ENCODE measurements at regions not wholly inside any gene's neighbourhood (a gene's known extent, or its start where the extent isn't known, plus 50 kb on each side); places are given as distances from the start of the nearest gene placed in this dataset.

DNA sequence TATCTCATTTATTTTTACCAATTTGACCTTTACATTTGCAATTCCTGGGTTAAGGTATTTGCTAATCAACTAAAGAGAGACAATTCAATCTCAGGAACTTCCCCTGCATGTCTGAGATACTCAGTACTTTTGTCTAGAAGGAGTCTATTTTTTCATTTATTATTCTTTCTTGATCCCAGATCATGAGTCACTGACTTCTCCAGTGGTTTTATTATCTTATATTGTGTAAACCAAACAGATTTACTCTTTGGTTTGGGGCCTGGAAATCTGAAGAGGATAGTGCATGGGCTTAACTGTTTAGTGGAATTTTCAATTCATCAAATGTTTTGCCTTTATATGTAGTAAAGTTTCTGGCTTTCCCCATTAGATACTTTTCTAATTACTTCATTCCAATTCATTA, 185.4 kb downstream of the ALG10B start:
- TF ChIP-seq, protein P1, sequence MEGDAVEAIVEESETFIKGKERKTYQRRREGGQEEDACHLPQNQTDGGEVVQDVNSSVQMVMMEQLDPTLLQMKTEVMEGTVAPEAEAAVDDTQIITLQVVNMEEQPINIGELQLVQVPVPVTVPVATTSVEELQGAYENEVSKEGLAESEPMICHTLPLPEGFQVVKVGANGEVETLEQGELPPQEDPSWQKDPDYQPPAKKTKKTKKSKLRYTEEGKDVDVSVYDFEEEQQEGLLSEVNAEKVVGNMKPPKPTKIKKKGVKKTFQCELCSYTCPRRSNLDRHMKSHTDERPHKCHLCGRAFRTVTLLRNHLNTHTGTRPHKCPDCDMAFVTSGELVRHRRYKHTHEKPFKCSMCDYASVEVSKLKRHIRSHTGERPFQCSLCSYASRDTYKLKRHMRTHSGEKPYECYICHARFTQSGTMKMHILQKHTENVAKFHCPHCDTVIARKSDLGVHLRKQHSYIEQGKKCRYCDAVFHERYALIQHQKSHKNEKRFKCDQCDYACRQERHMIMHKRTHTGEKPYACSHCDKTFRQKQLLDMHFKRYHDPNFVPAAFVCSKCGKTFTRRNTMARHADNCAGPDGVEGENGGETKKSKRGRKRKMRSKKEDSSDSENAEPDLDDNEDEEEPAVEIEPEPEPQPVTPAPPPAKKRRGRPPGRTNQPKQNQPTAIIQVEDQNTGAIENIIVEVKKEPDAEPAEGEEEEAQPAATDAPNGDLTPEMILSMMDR (conservative IDR thresholded peaks at IDR 0.05): no peak
- Mint-ChIP-seq H3K27me3 (ENCODE audit: insufficient read depth) (no peaks in the 10 kb centered on the region), H3K4me3 (no peak overlapping the region), H3K9me3 (peaks cover 22% of the 10 kb centered on the region), H3K4me1 (peaks cover 27% of the 10 kb centered on the region), H3K36me3 (ENCODE audit: low read depth) (peaks cover 9% of the 10 kb centered on the region), H3K27ac (no peak overlapping the region)
- no peaks in the 10 kb centered on the region for H3K4me1 ChIP-seq (ENCODE audit: control insufficient read depth, insufficient read depth, low read length)
- DNase-seq: no peak
- H3K9me3 ChIP-seq (ENCODE audit: control insufficient read depth, low read length): peaks cover 20% of the 10 kb centered on the region
- H3K27me3 ChIP-seq (ENCODE audit: control insufficient read depth, insufficient read depth, low read length, poor library complexity, severe bottlenecking): no peaks in the 10 kb centered on the region
- H3K9ac ChIP-seq (ENCODE audit: extremely low read depth, low read length, poor library complexity, severe bottlenecking): no peak overlapping the region
- no peaks in the 10 kb centered on the region for H3K36me3 ChIP-seq (ENCODE audit: control insufficient read depth, insufficient read depth, low read length)
- H3K4me3 ChIP-seq (ENCODE audit: low read length): no peak overlapping the region
- no peak overlapping the region for H3K27ac ChIP-seq (ENCODE audit: low read depth, low read length)

DNA sequence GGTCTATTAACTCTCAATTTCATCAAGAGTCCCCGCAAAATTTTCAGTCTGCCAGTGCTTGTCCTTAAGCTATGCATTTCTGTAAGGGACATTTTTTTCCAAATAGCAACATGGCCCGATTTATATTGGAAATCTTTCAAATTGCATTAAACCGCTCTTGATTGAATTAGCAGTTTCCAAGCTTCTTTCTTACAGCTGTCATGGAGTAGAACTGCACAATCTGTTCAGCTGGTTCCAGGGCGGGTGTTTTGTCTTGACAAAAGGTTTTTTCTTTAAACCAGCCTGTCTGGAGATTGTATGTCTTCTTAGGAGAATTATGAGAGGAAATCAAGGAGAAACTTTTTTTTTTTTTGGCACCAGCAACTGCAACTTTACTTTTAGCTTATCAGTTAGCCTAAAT, 185.8 kb downstream of the ALG10B start:
- Histone ChIP-seq H3K27me3 (ENCODE audit: control insufficient read depth, insufficient read depth, low read length, poor library complexity, severe bottlenecking) (no peaks in the 10 kb centered on the region), H3K9ac (ENCODE audit: extremely low read depth, low read length, poor library complexity, severe bottlenecking) (no peak overlapping the region), H3K4me3 (ENCODE audit: low read length) (no peak overlapping the region), H3K9me3 (ENCODE audit: control insufficient read depth, low read length) (peaks cover 15% of the 10 kb centered on the region), H3K27ac (ENCODE audit: low read depth, low read length) (no peak overlapping the region), H3K4me1 (ENCODE audit: control insufficient read depth, insufficient read depth, low read length) (no peaks in the 10 kb centered on the region), H3K36me3 (ENCODE audit: control insufficient read depth, insufficient read depth, low read length) (no peaks in the 10 kb centered on the region)
- no peak overlapping the region for H3K4me3 Mint-ChIP-seq
- H3K4me1 Mint-ChIP-seq: peaks cover 27% of the 10 kb centered on the region
- H3K36me3 Mint-ChIP-seq (ENCODE audit: low read depth): peaks cover 5% of the 10 kb centered on the region
- TF ChIP-seq, protein P1 (conservative IDR thresholded peaks at IDR 0.05): no peak
- WGBS, 2 experiments (ENCODE audit: insufficient coverage in 1 of 2, insufficient read length in 1 of 2): 92 to 100% methylated on average over 3 to 4 of the region's 4 CpGs
- no peak overlapping the region for H3K27ac Mint-ChIP-seq
- peaks cover 18% of the 10 kb centered on the region for H3K9me3 Mint-ChIP-seq
- no peaks in the 10 kb centered on the region for H3K27me3 Mint-ChIP-seq (ENCODE audit: insufficient read depth)
- DNase-seq: no peak

DNA sequence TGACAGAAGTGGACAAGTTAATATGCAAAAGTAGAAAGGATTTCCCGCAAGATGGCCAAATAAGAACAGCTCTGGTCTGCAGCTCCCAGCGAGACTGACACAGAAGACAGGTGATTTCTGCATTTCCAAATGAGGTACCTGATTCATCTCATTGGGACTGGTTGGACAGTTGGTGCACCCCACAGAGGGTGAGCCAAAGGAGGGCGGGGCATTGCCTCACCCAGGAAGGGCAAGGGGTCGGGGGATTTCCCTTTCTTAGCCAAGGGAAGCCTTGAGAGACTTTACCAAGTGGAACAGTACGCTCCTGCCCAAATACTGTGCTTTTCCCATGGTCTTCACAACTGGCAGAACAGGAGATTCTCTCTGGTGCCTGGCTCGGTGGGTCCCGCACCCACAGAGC, 191.3 kb downstream of the ALG10B start:
- Mint-ChIP-seq H3K4me3 (no peak overlapping the region), H3K4me1 (peaks cover 32% of the 10 kb centered on the region), H3K36me3 (ENCODE audit: low read depth) (no peaks in the 10 kb centered on the region), H3K9me3 (peaks cover 15% of the 10 kb centered on the region), H3K27me3 (ENCODE audit: insufficient read depth) (no peaks in the 10 kb centered on the region), H3K27ac (peak overlapping the region; percentile 42)
- no peak overlapping the region for H3K9ac ChIP-seq (ENCODE audit: extremely low read depth, low read length, poor library complexity, severe bottlenecking)
- H3K27me3 ChIP-seq (ENCODE audit: control insufficient read depth, insufficient read depth, low read length, poor library complexity, severe bottlenecking): no peaks in the 10 kb centered on the region
- H3K36me3 ChIP-seq (ENCODE audit: control insufficient read depth, insufficient read depth, low read length): no peaks in the 10 kb centered on the region
- no peak overlapping the region for H3K27ac ChIP-seq (ENCODE audit: low read depth, low read length)
- TF ChIP-seq, protein P1 (conservative IDR thresholded peaks at IDR 0.05): no peak
- H3K9me3 ChIP-seq (ENCODE audit: control insufficient read depth, low read length): peaks cover 5% of the 10 kb centered on the region
- DNase-seq: no peak
- H3K4me3 ChIP-seq (ENCODE audit: low read length): no peak overlapping the region
- H3K4me1 ChIP-seq (ENCODE audit: control insufficient read depth, insufficient read depth, low read length): no peaks in the 10 kb centered on the region
- 87 to 97% methylated on average over 5 to 7 of the region's 7 CpGs for WGBS, 2 experiments (ENCODE audit: insufficient coverage in 1 of 2, insufficient read length in 1 of 2)

All from endodermal cell (in vitro differentiated cells).